Stomach (tissue), 8 donors: ENCODE measurements at regions not wholly inside any gene's neighbourhood (a gene's known extent, or its start where the extent isn't known, plus 50 kb on each side); places are given as distances from the start of the nearest gene placed in this dataset.
"Not testable (repeated sequence)": the region's sequence is repeated elsewhere in the genome, so short reads cannot be mapped to it uniquely, and the experiment has no call there.

Experiments used
- DNase-seq, 2 donors: peaks; one replicate each; pipeline versions ENCODE4 v3.0.0 to v3.0.0-alpha.2; 2013 to 2019
- H3K27ac ChIP-seq, 5 donors: fragments of 200-600 bp in 4 of 5; sonication (generic) in 4 of 5; one replicate each; pipeline ENCODE4 v1.5.1; 2013 to 2019; ENCODE audit warnings: mild to moderate bottlenecking in 1 of 5, moderate library complexity in 1 of 5
- H3K27me3 ChIP-seq, 3 donors: fragments of 200-600 bp; sonication (generic); one replicate each; pipeline ENCODE4 v1.5.1; 2017 to 2019; ENCODE audit warnings: mixed run types in 1 of 3
- H3K36me3 ChIP-seq, 4 donors: fragments of 200-600 bp; sonication (generic); 1 replicate in 3 of 4; 2 replicates in 1 of 4; pipeline ENCODE4 v1.5.1; 2016 to 2019
- H3K4me1 ChIP-seq, 4 donors: fragments of 200-600 bp; sonication (generic); one replicate each; pipeline ENCODE4 v1.5.1; 2016 to 2019
- H3K4me3 ChIP-seq, 4 donors: fragments of 200-600 bp; sonication (generic) in 3 of 4; one replicate each; pipeline ENCODE4 v1.5.1; 2016 to 2019; ENCODE audit warnings: mild to moderate bottlenecking in 1 of 4
- H3K9me3 ChIP-seq, 4 donors: fragments of 200-600 bp; sonication (generic); one replicate each; pipeline ENCODE4 v1.5.1; 2016 to 2019
- EP300 ChIP-seq: sonication (generic); formaldehyde crosslinking; IDR thresholded peaks from one replicate; pipeline ENCODE4 v1.6.1; 2017; ENCODE audit warnings: antibody characterized with exemption
- POLR2A ChIP-seq, 4 donors: fragments of 450-650 bp; IDR thresholded peaks; one replicate each; pipeline ENCODE4 v1.6.1; 2016; ENCODE audit warnings: antibody characterized with exemption in 4 of 4, control low read depth in 2 of 4, mild to moderate bottlenecking in 1 of 4, moderate library complexity in 1 of 4
- POLR2AphosphoS5 ChIP-seq, 3 donors: sonication (generic); formaldehyde crosslinking; IDR thresholded peaks; one replicate each; pipeline ENCODE4 v1.6.1; 2016; ENCODE audit warnings: antibody characterized with exemption in 3 of 3
- WGBS, 5 donors: extraction: QIAGEN DNeasy Blood & Tissue Kit in 3 of 5; methylation state at CpG; one replicate each; pipeline versions ENCODE4 v1.1.5 to v1.1.7; 2013 to 2018; 5-methylcytosine and 5-hydroxymethylcytosine counted together
- intact Hi-C: fragments of 100-400 bp; cut with DNase I; formaldehyde crosslinking; loops from one replicate; pipeline ENCODE4 v1.15.1; 2023; ENCODE audit warnings: low total_unique reads
- TF ChIP-seq, protein P1 (sequence below), 7 experiments: fragments of 450-650 bp in 4 of 7; fragments of 200-600 bp in 3 of 7; sonication (generic) in 3 of 7; IDR thresholded peaks; one replicate each; pipeline ENCODE4 v1.5.1; 2016 to 2019; ENCODE audit warnings: antibody characterized with exemption in 7 of 7, control low read depth in 2 of 7, mild to moderate bottlenecking in 1 of 7
- donor health status: healthy with polysubstance abuse.
- donor health status: Bipolar disorder and iron deficiency.
- donor health status: healthy.

DNA sequence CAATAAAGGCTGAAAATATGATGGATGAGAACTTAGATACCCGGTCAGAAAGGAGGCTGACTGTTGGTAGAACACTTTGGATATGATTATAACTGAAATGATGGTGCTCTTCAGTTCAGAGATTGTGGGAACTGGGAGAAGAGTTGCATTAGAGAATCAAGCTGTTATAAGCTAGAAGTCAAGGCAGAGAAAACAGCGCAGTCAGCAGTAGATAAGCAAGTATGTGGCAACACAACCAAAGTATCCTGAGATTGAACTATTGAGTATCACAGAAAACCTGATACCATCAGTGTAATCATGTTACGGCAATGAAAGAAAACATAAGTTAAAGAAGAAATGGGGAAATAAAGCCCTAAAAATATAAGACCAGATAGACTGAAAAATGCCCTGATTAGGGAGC lies 633.9 kb upstream of the LRRTM1 start:
- DNase-seq, result no peak
- Histone ChIP-seq H3K27me3 (no peaks in the 10 kb centered on the region), H3K9me3 (no peaks in the 10 kb centered on the region), H3K4me3 (no peak overlapping the region), H3K4me1 (no peaks in the 10 kb centered on the region), H3K36me3 (no peaks in the 10 kb centered on the region), H3K27ac (no peak overlapping the region)
- no peak for TF ChIP-seq POLR2A (IDR thresholded peaks at IDR 0.05)
- no peak for TF ChIP-seq POLR2AphosphoS5 (IDR thresholded peaks at IDR 0.05)
- no peak for TF ChIP-seq EP300
- TF ChIP-seq, protein P1, sequence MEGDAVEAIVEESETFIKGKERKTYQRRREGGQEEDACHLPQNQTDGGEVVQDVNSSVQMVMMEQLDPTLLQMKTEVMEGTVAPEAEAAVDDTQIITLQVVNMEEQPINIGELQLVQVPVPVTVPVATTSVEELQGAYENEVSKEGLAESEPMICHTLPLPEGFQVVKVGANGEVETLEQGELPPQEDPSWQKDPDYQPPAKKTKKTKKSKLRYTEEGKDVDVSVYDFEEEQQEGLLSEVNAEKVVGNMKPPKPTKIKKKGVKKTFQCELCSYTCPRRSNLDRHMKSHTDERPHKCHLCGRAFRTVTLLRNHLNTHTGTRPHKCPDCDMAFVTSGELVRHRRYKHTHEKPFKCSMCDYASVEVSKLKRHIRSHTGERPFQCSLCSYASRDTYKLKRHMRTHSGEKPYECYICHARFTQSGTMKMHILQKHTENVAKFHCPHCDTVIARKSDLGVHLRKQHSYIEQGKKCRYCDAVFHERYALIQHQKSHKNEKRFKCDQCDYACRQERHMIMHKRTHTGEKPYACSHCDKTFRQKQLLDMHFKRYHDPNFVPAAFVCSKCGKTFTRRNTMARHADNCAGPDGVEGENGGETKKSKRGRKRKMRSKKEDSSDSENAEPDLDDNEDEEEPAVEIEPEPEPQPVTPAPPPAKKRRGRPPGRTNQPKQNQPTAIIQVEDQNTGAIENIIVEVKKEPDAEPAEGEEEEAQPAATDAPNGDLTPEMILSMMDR (IDR thresholded peaks at IDR 0.05), result no peak
- intact Hi-C loops, result no loop called here
- 61 to 87% (median 71%) methylated on average over 3 of the region's 3 CpGs for WGBS, 5 donors

DNA sequence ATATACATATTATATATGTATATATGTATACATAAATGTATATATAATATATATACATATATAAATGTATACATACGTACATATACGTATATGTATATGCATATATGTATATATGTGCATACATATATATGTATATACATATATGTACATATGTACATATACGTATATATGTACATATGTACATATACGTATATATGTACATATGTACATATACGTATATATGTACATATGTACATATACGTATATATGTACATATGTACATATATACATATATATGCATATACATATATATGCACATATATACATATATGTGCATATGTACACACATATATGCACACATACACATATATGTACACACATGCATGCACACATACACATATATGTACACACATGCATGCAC lies 627.3 kb upstream of the LRRTM1 start:
- intact Hi-C loops, H3K27ac ChIP-seq, H3K4me3 ChIP-seq, H3K36me3 ChIP-seq, H3K4me1 ChIP-seq, H3K27me3 ChIP-seq, DNase-seq: not testable (repeated sequence)
- peaks cover 0 to 26% (median 13%) of the 10 kb centered on the region in 4 donors for H3K9me3 ChIP-seq
- 88 to 97% (median 95%) methylated on average over 2 to 6 of the region's 6 CpGs for WGBS, 5 donors

DNA sequence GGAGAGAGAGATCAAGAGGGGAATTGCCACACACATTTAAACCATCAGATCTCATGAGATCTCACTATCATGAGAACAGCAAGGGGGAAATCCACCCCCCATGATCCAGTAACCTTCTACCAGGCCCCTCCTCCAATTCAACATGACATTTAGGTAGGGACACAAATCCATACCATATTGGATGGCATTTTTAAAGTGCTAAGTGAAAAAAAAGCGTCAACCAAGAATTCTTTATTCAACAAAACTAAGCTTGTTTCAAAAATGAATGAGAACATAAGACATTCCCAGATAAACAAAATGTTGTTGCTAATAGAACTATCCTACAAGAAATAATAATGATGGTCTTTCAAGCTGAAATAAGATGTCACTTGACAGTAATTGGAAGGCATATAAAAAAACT lies 626.2 kb upstream of the LRRTM1 start:
- 90 to 98% (median 94%) methylated on average over 1 of the region's 1 CpG for WGBS, 5 donors
- intact Hi-C loops, result no loop called here
- no peak for DNase-seq
- Histone ChIP-seq H3K27me3 (no peaks in the 10 kb centered on the region), H3K27ac (no peak overlapping the region), H3K4me1 (no peaks in the 10 kb centered on the region), H3K36me3 (no peaks in the 10 kb centered on the region), H3K9me3 (peaks cover 0 to 26% (median 13%) of the 10 kb centered on the region in 4 donors), H3K4me3 (no peak overlapping the region)
- TF ChIP-seq POLR2AphosphoS5 (IDR thresholded peaks at IDR 0.05), result no peak

DNA sequence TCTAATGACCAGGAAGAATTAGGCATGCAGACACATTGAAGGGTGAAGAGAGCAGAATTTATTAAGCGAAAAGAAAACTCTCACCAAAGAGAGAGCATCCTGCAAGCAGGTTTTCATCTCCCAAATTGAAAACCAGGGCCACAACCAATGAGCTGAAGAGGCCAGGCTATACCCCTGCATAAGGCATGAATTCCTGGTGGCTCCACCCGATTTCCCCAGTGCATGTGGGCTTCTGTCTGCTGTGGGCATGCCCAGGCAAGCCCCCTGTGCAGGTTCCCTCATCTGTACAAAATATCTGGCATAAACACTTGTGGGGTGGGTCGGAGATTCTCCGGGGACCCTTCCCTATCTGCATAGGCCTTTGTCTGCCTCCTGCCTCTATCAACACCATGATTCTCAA lies 621.6 kb upstream of the LRRTM1 start:
- TF ChIP-seq POLR2A (IDR thresholded peaks at IDR 0.05), result no peak
- no peak for TF ChIP-seq EP300
- TF ChIP-seq, protein P1 (IDR thresholded peaks at IDR 0.05), result no peak
- TF ChIP-seq POLR2AphosphoS5 (IDR thresholded peaks at IDR 0.05), result no peak
- no peak for DNase-seq

DNA sequence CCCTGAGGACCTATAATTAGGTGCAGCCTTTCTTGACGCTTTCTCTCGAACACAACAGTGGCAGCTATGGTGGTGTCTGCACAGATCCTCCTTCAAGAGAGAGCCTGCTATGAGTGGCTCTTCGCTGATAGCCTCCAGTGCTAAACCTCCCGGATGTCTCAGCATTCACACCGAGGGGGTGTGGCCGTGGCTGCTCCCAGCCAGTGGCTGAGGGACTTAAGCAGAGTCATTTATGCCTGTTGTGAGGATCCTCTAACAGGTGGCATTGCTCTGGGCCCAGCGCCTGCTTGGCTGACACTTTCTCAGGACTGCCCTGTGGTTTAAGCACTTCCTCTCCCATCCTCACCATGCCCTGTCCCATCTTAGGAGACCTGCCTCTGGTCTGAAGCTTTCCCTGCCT lies 592.0 kb upstream of the LRRTM1 start:
- Histone ChIP-seq H3K36me3 (no peaks in the 10 kb centered on the region), H3K4me3 (no peak overlapping the region), H3K4me1 (no peaks in the 10 kb centered on the region), H3K27me3 (no peaks in the 10 kb centered on the region), H3K9me3 (no peaks in the 10 kb centered on the region), H3K27ac (no peak overlapping the region)
- intact Hi-C loops, result no loop called here
- DNase-seq, result no peak
- WGBS, 5 donors, result 77 to 87% (median 83%) methylated on average over 7 of the region's 7 CpGs
- no peak for TF ChIP-seq POLR2A (IDR thresholded peaks at IDR 0.05)
- TF ChIP-seq, protein P1 (IDR thresholded peaks at IDR 0.05), result no peak
- no peak for TF ChIP-seq POLR2AphosphoS5 (IDR thresholded peaks at IDR 0.05)
- TF ChIP-seq EP300, result no peak

More for the DNA sequence above, 621.6 kb upstream of the LRRTM1 start:
- Histone ChIP-seq H3K36me3 (no peaks in the 10 kb centered on the region), H3K27ac (no peak overlapping the region), H3K4me1 (no peaks in the 10 kb centered on the region), H3K27me3 (no peaks in the 10 kb centered on the region), H3K9me3 (peaks cover 0 to 26% (median 13%) of the 10 kb centered on the region in 4 donors), H3K4me3 (no peak overlapping the region)
- intact Hi-C loops, result no loop called here
- 43 to 81% (median 68%) methylated on average over 3 to 4 of the region's 4 CpGs for WGBS, 5 donors
